K562 (cell line): ENCODE measurements at regions not wholly inside any gene's neighbourhood (a gene's known extent, or its start where the extent isn't known, plus 50 kb on each side); places are given as distances from the start of the nearest gene placed in this dataset.

Experiments
- BMI1 ChIP-seq: fragments of 150-350 bp; IDR thresholded peaks from 2 replicates; pipeline ENCODE4 v1.6.1; 2014; ENCODE audit warnings: low read length
- CBX3 ChIP-seq, 2 experiments: IDR thresholded peaks; 1 replicate in 1 of 2; 2 replicates in 1 of 2; pipeline ENCODE4 v1.6.1; 2012; ENCODE audit warnings: inconsistent platforms in 2 of 2, low read length in 2 of 2, borderline replicate concordance in 1 of 2, control low read depth in 1 of 2
- ETV5 ChIP-seq: sonication (generic); formaldehyde crosslinking; IDR thresholded peaks from 2 replicates; pipeline ENCODE4 v1.4.0; 2020; ENCODE audit warnings: low read depth, mild to moderate bottlenecking, missing genetic modification reagents
- STAT5A ChIP-seq: IDR thresholded peaks from 2 replicates; pipeline ENCODE4 v1.6.1; 2012; ENCODE audit warnings: low read length, inconsistent platforms, borderline replicate concordance
- TF ChIP-seq, protein P1 (sequence below): sonication (generic); formaldehyde crosslinking; IDR thresholded peaks from 2 replicates; pipeline ENCODE4 v1.8.1; 2023; ENCODE audit warnings: missing genetic modification reagents, mild to moderate bottlenecking, borderline replicate concordance
- TF ChIP-seq, protein P2 (sequence below), 2 experiments: fragments of 450-650 bp; formaldehyde crosslinking in 1 of 2; IDR thresholded peaks; 2 replicates each; pipeline versions ENCODE4 v1.4.0 to v1.6.1; 2014 to 2020; ENCODE audit warnings: mild to moderate bottlenecking in 2 of 2, borderline replicate concordance in 1 of 2, low read depth in 1 of 2
- TF ChIP-seq, protein P3 (sequence below): fragments of 250-450 bp; sonication (Bioruptor Pico); IDR thresholded peaks from 2 replicates; pipeline ENCODE4 v1.4.0; 2020; ENCODE audit warnings: mild to moderate bottlenecking, moderate library complexity, borderline replicate concordance
- TF ChIP-seq, protein P4 (sequence below), 2 experiments: fragments of 450-650 bp in 1 of 2; sonication (generic) in 1 of 2; formaldehyde crosslinking; conservative IDR thresholded peaks; 2 replicates each; pipeline versions ENCODE4 v1.4.0 to v1.8.1; 2020 to 2022; ENCODE audit warnings: mild to moderate bottlenecking in 1 of 2, missing genetic modification reagents in 1 of 2

DNA sequence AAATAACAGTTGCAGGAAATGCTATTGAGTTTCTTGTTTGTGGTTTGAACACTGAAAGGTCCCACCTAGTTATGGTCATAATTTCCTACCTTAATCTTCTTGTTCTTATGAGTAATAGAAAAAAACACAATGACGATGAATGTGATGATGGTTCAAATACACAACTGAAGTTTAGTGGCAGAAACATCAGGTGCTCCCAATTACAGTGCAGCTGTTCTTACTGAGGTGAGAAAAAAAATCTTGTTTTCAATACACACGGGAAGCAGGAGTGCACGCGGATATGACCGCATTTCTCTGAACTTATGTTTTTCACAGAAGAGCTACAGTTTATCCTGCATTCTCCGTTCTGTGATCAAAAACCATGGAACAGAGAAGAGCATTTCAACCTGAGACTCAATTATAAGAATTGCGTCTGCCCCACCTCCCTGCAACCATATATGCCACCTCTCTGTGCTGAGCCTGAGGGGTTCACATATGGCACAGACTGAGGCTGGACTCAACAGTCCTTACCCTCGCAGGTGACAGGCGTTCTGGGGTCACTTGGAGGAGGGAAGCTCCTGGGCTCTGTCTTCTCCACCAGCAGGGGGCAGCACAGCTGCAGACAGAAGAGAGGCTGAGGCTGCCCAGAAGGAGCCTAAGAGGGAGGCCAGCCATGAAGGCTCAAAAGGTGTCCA lies 99.7 kb upstream of the IGLL5 start (continued):
- TF ChIP-seq, protein P1, sequence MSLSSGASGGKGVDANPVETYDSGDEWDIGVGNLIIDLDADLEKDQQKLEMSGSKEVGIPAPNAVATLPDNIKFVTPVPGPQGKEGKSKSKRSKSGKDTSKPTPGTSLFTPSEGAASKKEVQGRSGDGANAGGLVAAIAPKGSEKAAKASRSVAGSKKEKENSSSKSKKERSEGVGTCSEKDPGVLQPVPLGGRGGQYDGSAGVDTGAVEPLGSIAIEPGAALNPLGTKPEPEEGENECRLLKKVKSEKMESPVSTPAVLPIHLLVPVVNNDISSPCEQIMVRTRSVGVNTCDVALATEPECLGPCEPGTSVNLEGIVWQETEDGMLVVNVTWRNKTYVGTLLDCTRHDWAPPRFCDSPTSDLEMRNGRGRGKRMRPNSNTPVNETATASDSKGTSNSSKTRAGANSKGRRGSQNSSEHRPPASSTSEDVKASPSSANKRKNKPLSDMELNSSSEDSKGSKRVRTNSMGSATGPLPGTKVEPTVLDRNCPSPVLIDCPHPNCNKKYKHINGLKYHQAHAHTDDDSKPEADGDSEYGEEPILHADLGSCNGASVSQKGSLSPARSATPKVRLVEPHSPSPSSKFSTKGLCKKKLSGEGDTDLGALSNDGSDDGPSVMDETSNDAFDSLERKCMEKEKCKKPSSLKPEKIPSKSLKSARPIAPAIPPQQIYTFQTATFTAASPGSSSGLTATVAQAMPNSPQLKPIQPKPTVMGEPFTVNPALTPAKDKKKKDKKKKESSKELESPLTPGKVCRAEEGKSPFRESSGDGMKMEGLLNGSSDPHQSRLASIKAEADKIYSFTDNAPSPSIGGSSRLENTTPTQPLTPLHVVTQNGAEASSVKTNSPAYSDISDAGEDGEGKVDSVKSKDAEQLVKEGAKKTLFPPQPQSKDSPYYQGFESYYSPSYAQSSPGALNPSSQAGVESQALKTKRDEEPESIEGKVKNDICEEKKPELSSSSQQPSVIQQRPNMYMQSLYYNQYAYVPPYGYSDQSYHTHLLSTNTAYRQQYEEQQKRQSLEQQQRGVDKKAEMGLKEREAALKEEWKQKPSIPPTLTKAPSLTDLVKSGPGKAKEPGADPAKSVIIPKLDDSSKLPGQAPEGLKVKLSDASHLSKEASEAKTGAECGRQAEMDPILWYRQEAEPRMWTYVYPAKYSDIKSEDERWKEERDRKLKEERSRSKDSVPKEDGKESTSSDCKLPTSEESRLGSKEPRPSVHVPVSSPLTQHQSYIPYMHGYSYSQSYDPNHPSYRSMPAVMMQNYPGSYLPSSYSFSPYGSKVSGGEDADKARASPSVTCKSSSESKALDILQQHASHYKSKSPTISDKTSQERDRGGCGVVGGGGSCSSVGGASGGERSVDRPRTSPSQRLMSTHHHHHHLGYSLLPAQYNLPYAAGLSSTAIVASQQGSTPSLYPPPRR: no peak
- TF ChIP-seq, protein P2, sequence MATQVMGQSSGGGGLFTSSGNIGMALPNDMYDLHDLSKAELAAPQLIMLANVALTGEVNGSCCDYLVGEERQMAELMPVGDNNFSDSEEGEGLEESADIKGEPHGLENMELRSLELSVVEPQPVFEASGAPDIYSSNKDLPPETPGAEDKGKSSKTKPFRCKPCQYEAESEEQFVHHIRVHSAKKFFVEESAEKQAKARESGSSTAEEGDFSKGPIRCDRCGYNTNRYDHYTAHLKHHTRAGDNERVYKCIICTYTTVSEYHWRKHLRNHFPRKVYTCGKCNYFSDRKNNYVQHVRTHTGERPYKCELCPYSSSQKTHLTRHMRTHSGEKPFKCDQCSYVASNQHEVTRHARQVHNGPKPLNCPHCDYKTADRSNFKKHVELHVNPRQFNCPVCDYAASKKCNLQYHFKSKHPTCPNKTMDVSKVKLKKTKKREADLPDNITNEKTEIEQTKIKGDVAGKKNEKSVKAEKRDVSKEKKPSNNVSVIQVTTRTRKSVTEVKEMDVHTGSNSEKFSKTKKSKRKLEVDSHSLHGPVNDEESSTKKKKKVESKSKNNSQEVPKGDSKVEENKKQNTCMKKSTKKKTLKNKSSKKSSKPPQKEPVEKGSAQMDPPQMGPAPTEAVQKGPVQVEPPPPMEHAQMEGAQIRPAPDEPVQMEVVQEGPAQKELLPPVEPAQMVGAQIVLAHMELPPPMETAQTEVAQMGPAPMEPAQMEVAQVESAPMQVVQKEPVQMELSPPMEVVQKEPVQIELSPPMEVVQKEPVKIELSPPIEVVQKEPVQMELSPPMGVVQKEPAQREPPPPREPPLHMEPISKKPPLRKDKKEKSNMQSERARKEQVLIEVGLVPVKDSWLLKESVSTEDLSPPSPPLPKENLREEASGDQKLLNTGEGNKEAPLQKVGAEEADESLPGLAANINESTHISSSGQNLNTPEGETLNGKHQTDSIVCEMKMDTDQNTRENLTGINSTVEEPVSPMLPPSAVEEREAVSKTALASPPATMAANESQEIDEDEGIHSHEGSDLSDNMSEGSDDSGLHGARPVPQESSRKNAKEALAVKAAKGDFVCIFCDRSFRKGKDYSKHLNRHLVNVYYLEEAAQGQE (IDR thresholded peaks at IDR 0.05; ENCODE audit: borderline replicate concordance): no peak
- TF ChIP-seq, protein P2 (CRISPR knock-in tag; IDR thresholded peaks at IDR 0.05; ENCODE audit: low read depth): no peak
- TF ChIP-seq BMI1 (no peak), ETV5 (CRISPR knock-in tag) (no peak), CBX3 (IDR thresholded peaks at IDR 0.05; ENCODE audit: borderline replicate concordance in 1 of 2, low read length in 2 of 2) (peak in 1 of 2 experiments; percentile 91; a peak in 2 of 3 replicates), STAT5A (peak; percentile 22; the same call in 1 of the 2 replicates)
- TF ChIP-seq, protein P3, sequence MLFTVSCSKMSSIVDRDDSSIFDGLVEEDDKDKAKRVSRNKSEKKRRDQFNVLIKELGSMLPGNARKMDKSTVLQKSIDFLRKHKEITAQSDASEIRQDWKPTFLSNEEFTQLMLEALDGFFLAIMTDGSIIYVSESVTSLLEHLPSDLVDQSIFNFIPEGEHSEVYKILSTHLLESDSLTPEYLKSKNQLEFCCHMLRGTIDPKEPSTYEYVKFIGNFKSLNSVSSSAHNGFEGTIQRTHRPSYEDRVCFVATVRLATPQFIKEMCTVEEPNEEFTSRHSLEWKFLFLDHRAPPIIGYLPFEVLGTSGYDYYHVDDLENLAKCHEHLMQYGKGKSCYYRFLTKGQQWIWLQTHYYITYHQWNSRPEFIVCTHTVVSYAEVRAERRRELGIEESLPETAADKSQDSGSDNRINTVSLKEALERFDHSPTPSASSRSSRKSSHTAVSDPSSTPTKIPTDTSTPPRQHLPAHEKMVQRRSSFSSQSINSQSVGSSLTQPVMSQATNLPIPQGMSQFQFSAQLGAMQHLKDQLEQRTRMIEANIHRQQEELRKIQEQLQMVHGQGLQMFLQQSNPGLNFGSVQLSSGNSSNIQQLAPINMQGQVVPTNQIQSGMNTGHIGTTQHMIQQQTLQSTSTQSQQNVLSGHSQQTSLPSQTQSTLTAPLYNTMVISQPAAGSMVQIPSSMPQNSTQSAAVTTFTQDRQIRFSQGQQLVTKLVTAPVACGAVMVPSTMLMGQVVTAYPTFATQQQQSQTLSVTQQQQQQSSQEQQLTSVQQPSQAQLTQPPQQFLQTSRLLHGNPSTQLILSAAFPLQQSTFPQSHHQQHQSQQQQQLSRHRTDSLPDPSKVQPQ (CRISPR knock-in tag): no peak
- TF ChIP-seq, protein P4, sequence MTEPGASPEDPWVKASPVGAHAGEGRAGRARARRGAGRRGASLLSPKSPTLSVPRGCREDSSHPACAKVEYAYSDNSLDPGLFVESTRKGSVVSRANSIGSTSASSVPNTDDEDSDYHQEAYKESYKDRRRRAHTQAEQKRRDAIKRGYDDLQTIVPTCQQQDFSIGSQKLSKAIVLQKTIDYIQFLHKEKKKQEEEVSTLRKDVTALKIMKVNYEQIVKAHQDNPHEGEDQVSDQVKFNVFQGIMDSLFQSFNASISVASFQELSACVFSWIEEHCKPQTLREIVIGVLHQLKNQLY (CRISPR knock-in tag; conservative IDR thresholded peaks at IDR 0.05): peak in 1 of 2 experiments; percentile 91; a peak in 2 of 4 replicates
